NB4 (cell line): ENCODE measurements at regions not wholly inside any gene's neighbourhood (a gene's known extent, or its start where the extent isn't known, plus 50 kb on each side); places are given as distances from the start of the nearest gene placed in this dataset.
"Not testable (repeated sequence)": the region's sequence is repeated elsewhere in the genome, so short reads cannot be mapped to it uniquely, and the experiment has no call there.

Experiments used
- CTCF ChIP-seq: IDR thresholded peaks from one replicate; pipeline ENCODE4 v1.5.1; 2012; ENCODE audit warnings: low read depth, low read length
- MAX ChIP-seq: IDR thresholded peaks from 2 replicates; pipeline ENCODE4 v1.6.1; 2011; ENCODE audit warnings: low read depth, low read length
- MYC ChIP-seq: IDR thresholded peaks from 2 replicates; pipeline ENCODE4 v1.6.1; 2011; ENCODE audit warnings: low read depth, low read length
- POLR2A ChIP-seq: IDR thresholded peaks from 2 replicates; pipeline ENCODE4 v1.6.1; 2011; ENCODE audit warnings: mild to moderate bottlenecking; ENCODE audit not compliant: insufficient read length; ENCODE audit errors: extremely low read depth

- not testable (repeated sequence) for TF ChIP-seq CTCF, POLR2A, MAX, MYC
Measured at GRCh38 chr6:102758536-102758935, 1365.0 kb downstream of the GRIK2 start.
